HG03442 (cell line): ENCODE measurements at regions not wholly inside any gene's neighbourhood (a gene's known extent, or its start where the extent isn't known, plus 50 kb on each side); places are given as distances from the start of the nearest gene placed in this dataset.
"Not testable (repeated sequence)": the region's sequence is repeated elsewhere in the genome, so short reads cannot be mapped to it uniquely, and the experiment has no call there.

ENCODE experiments used
- ATAC-seq: cut with Tn5 transposase; IDR thresholded peaks from one replicate; pipeline ENCODE4 v1.9.1; 2021; ENCODE audit warnings: mild to moderate bottlenecking, moderate library complexity; ENCODE audit not compliant: unreplicated experiment

- no peak for ATAC-seq
Measured at GRCh38 chr15:93333796-93334195, 244.8 kb upstream of the RGMA start.

GRCh38 chr15:93333126-93333525 is 244.1 kb upstream of the RGMA start:
- ATAC-seq = not testable (repeated sequence)

GRCh38 chr15:93332168-93332553 is 243.2 kb upstream of the RGMA start:
- no peak for ATAC-seq

- no peak for ATAC-seq
Measured at GRCh38 chr15:93331545-93332167, 242.6 kb upstream of the RGMA start.

GRCh38 chr15:93330912-93331544 is 242.0 kb upstream of the RGMA start:
- no peak for ATAC-seq

GRCh38 chr15:93327364-93327763 is 238.4 kb upstream of the RGMA start:
- no peak for ATAC-seq

- no peak for ATAC-seq
Measured at GRCh38 chr15:93324186-93324975, 235.4 kb upstream of the RGMA start.

- no peak for ATAC-seq
Measured at GRCh38 chr15:93321881-93322282, 232.9 kb upstream of the RGMA start.

- ATAC-seq = no peak
Measured at GRCh38 chr15:93319121-93319814, 230.3 kb upstream of the RGMA start.

- ATAC-seq = no peak
Measured at GRCh38 chr15:93317772-93318171, 228.8 kb upstream of the RGMA start.

GRCh38 chr15:93314245-93314644 is 225.2 kb upstream of the RGMA start:
- ATAC-seq = no peak

GRCh38 chr15:93312891-93313486 is 224.0 kb upstream of the RGMA start:
- no peak for ATAC-seq

- no peak for ATAC-seq
Measured at GRCh38 chr15:93311620-93312019, 222.6 kb upstream of the RGMA start.

- no peak for ATAC-seq
Measured at GRCh38 chr15:93308026-93308690, 219.1 kb upstream of the RGMA start.

GRCh38 chr15:93307513-93307912 is 218.5 kb upstream of the RGMA start:
- no peak for ATAC-seq

- ATAC-seq = no peak
Measured at GRCh38 chr15:93305306-93305705, 216.3 kb upstream of the RGMA start.

GRCh38 chr15:93302080-93302765 is 213.2 kb upstream of the RGMA start:
- no peak for ATAC-seq

- no peak for ATAC-seq
Measured at GRCh38 chr15:93300796-93301195, 211.8 kb upstream of the RGMA start.

GRCh38 chr15:93299675-93300074 is 210.7 kb upstream of the RGMA start:
- no peak for ATAC-seq

GRCh38 chr15:93298901-93299300 is 209.9 kb upstream of the RGMA start:
- no peak for ATAC-seq
